HG03378 (cell line): ENCODE measurements at regions not wholly inside any gene's neighbourhood (a gene's known extent, or its start where the extent isn't known, plus 50 kb on each side); places are given as distances from the start of the nearest gene placed in this dataset.
"Not testable (repeated sequence)": the region's sequence is repeated elsewhere in the genome, so short reads cannot be mapped to it uniquely, and the experiment has no call there.

Source experiments
- ATAC-seq: cut with Tn5 transposase; IDR thresholded peaks from one replicate; pipeline ENCODE4 v1.9.1; 2021; ENCODE audit warnings: mild to moderate bottlenecking, moderate library complexity; ENCODE audit not compliant: unreplicated experiment

GRCh38 chr1:58256546-58256945, 290.0 kb downstream of the OMA1 start:
- no peak for ATAC-seq

GRCh38 chr1:58256041-58256440, 290.5 kb downstream of the OMA1 start:
- no peak for ATAC-seq

DNA sequence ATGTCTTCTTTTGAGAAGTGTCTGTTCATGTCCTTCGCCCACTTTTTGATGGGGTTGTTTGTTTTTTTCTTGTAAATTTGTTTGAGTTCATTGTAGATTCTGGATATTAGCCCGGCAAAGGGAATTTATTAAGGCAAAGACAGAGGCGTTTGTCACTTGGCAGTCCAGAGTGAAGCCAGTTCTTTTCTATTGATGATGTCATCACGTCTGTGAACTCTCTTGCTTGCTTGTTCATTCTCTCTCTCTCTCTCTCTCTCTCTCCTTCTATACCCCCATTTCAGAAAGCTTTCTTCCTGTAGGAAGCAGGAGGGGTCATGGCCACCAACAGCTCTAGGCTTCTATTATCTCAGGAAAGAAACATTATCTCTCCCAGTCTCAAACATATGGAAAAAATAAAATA, 291.3 kb downstream of the OMA1 start:
- ATAC-seq: no peak

DNA sequence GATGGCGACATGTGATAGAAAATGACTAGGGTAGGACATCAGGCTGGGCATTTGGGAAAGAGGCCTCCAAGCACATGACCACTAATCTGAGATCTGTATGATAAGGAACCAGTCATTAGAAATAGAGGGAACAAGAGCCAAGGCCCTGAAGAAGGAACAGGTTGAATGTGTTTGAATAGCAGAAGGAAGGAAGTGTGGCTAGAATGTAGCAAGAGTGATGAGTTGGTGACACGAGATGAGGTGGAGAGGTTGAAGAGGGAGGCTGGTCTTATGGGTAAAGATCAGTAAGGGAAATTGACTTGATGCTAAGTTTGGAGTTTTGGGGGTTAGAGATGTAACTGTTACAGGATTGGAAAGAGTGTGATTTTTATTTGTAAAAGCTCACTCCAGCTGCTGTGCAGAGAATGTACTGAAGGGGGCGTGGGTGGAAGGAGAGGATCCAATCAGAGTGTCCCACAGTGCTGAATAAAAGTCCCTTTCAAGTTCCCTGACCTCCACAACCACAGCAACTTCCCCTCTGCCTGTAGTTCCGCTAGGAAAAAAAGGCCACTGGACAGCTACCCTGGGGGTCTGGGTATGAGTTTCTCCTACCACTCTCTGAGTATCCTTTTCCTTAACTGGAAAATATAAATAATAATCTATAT, 295.0 kb downstream of the OMA1 start:
- ATAC-seq: no peak

- ATAC-seq: no peak
These were observed 296.0 kb downstream of the OMA1 start for GRCh38 chr1:58250587-58250948.

GRCh38 chr1:58249737-58250586, 296.6 kb downstream of the OMA1 start:
- ATAC-seq: no peak

DNA sequence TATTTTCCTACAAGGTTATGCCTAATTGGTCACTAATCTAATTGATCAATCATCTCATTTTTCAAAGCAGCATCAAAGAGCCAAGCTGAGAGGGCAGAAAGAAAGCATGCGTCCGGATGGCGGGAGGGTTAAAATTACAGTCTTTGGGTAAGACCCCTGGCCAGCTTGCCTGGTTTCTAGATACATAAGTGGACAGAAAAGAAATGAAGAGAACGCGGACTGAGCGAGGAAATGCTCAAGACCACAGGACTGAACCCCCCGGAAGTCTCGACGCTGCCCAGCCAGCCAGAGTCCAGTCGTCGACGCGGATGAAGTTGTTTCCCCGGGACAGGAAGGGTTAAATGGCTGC, 297.2 kb downstream of the OMA1 start:
- ATAC-seq: no peak

DNA sequence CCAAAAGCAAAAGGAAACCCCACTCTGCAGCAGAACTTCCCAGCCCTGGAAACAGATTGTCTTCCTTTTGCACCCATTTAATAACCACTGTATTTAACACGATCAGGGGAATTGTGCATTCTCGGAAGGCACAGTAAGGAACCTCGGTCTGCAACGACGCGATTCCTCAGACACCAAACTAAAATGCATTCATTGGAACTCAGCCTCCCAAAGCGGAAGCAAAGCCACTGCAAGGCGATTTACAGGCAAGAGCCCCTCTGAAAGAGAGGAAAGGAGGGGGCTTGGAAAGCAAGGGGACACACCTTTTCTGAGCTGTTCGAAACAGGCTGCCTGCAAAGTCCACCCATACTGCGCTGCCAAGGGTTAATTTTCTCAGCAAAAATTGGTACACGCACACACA, 297.7 kb downstream of the OMA1 start:
- ATAC-seq: no peak

DNA sequence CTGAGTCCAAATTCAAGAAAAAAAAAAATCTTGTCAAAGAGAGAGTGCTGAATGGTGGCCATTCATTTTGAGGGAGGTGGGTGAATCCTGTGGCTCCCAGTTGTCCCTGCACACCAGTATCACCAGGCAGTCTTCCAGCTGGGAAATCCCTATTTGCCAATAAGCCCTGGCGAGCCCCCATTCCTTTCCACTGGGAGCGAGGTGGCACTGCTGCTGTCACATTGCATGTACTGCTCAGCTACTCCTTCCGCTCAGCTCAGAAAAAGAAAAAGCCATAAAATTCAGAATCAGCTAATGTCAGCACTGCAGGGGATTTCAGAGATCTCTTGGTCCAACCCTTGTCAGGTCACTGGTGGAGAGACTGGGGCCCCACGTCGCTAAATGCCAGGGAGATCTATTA, 298.5 kb downstream of the OMA1 start:
- ATAC-seq: no peak

GRCh38 chr1:58246549-58246948, 300.0 kb downstream of the OMA1 start:
- no peak for ATAC-seq

DNA sequence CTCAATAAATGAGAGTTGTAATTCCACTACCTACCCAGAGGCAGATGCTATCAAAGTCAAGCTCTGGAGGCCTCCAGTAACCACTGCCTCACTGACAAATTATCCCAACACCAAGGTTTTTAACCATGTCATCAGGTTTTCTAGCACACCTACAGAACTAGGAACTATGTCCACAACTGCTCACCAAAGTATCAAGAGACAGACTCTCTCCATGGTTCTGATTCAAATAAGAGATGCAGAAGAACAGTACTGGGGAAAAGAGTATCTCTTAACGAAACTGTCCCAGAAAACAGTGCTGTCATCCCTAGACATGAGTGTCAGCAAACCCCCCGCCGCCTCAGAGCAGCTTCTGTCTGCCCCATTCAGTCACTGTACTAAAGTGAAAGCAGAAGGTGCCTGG, 301.7 kb downstream of the OMA1 start:
- no peak for ATAC-seq

DNA sequence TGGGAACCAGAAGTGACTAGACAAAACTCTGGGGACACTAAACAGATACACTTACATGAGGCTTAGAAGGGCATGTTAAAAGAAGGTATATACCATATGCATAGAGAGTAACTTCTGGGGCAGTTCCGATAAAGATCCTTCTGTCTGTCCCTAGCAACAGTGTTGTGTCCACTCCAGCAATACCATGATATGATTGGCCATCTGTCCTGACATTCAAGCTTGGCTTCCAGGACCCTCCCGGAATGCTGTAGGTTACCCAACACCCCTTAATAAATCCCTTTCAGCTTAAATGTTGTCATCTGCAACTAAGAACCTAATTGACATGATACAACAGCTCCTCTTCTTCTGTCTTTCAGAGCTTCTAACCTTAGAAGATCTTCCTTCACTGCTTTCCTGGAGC, 307.7 kb downstream of the OMA1 start:
- no peak for ATAC-seq

DNA sequence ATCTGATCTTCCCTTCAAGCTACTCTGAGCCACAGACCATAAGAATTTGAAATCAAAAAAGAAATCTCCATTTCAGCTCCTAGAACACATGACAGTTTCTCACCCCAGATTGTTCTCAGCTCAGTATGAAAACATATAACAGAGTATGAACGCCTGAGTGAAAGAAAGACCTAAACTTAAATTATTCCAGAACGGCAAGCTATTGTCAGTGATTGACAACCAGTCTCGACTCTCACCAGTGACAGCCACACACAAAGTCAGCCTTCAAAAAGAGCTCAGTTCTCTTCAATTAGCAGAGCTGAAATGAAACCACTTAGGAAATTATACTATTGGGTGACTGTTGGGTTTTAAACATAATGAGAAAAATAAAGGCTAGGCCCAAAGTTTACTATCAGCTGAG, 312.8 kb downstream of the OMA1 start:
- no peak for ATAC-seq

DNA sequence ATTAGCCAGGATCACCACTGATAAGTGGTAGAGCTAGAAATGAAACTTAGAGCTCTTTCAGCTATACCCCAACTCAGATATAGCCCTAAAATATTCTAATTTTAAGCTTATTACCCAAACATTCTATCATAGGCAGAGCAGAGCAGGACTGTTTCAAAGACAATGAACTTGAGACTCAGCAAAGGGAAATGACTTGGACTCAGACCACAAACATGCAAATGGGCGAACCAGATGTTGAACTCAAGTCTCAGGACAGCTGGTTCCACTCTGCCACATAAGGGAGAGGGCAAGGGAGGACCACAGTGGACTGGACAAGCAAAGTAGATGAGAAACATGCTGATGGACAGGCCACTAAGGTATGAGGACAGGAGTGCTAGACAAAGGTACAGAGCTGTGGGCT, 315.3 kb downstream of the OMA1 start:
- ATAC-seq: no peak

DNA sequence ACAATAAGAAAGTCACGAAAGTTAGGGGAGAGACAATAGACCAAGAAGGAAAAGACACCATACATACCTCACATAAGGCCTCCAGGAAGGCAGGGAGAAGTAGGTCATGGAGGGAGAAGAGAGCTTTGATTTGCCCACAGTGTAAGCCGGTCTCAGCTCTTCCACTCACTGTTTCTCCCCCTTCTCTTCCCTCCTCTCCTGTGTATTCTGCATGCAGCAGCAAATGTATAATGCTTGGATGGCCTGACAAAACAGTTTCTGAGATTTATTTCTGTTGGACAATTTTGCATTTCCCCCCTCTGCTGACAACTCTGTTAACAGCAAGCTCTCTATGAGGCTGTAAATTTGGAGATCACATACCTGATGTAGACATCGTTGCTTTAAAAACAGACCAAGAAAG, 318.9 kb downstream of the OMA1 start:
- no peak for ATAC-seq

- no peak for ATAC-seq
These were observed 323.0 kb downstream of the OMA1 start for GRCh38 chr1:58223522-58223921.

GRCh38 chr1:58220836-58221472, 325.6 kb downstream of the OMA1 start:
- ATAC-seq: no peak

DNA sequence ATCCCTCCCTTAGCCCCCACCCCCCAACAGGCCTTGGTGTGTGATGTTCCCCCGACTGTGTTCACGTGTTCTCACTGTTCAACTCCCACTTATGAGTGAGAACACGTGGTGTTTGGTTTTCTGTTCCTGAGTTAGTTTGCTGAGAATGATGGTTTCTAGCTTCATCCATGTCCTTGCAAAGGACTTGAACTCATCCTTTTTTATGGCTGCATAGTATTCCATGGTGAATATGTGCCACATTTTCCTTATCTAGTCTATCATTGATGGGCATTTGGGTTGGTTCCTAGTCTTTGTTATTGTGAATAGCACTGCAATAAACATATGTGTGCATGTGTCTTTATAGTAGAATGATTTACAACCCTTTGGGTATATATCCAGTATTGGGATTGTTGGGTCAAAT, 330.4 kb downstream of the OMA1 start:
- not testable (repeated sequence) for ATAC-seq

DNA sequence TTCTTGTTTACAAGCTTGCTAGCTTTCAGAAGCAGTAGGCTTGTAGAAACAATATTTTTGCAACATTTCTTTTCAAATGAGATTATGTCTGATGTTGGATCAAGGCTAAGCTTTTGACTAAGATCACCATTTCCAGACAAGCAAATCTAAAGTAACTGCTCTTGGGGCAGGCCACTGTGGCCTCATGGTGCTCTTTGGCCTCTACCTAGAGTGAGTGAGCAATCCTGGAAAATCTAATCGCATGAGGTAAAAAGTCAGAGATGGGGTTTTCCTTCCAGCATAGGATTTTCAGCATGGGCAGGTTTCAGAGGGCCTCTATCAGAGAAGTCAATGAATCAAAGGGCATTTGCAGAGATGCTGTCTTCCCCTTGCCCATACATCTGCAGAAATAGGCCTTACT, 331.9 kb downstream of the OMA1 start:
- no peak for ATAC-seq

- ATAC-seq: no peak
These were observed 334.7 kb downstream of the OMA1 start for GRCh38 chr1:58211869-58212268.

GRCh38 chr1:58209575-58209974, 337.0 kb downstream of the OMA1 start:
- ATAC-seq: no peak

- ATAC-seq: no peak
These were observed 339.8 kb downstream of the OMA1 start for GRCh38 chr1:58206749-58207148.
